ENCODE measurements at regions not wholly inside any gene's neighbourhood (a gene's known extent, or its start where the extent isn't known, plus 50 kb on each side); places are given as distances from the start of the nearest gene placed in this dataset.

DNA sequence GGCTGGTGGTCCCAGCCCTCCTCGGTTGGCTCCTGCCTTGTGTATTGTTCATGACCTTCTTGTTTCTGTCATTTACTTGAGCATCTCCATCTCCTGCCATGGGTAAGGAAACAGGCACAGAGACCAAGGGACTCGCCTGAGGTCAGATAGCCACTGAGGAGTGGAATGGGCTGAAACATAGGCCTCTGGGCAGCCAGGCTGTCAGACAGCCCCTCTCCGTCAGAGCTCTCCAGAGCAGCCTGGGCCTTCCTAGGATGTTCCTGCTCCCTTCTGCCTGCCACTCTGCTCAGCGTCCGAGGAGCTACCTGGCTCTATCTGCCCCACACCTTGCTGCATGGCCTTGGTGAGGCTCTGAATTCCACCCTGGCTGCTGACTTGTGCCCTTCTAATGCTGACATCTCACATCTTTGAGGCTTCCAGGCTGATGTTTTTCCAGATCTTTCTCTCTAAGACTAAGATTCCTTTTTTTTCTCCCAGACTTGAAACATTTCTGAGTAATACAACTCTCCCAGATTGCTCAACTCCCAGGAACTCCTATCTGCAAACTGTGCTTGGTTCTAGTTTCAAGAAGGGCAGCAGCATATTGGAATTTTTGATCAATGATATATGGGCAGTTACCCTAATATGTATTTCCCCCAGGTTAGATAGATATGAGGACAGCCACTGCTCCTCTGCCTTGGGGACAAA, 67.7 kb downstream of the MCFD2 start (continued):
- TF ChIP-seq GABPA (IDR thresholded peaks at IDR 0.05 in 1 of 2, conservative IDR thresholded peaks at IDR 0.05 in 1 of 2), result no peak

DNA sequence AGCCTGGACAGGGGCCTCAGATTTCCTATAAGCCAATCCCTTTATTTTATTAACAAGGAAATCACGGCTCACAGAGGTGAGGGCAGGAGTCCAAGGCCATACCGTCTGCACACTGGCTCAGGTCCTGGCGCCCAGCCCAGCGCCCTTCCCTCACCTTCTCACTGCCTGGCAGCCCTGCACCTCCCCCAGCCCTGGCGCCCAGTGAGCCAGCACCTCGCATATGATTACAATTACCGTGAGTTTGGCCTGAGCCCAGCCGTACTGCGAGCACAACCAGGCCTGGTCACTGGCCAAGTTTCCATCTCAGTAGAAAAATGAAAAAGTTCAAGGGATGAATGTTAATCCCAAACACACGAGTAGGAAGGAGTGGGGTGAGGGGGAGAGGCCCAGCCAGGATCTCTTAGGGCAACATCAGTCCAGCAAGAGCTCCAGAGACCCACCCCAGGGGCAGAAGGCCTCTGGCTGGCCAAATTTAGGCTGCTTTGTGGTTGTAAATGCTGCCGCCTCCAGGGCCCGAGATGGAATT, 68.4 kb downstream of the MCFD2 start:
- peak; percentile 67 for DNase-seq (ENCODE audit: low spot score)
- Histone ChIP-seq H3K27me3 (ENCODE audit: control insufficient read depth in 4 of 4, insufficient read depth in 4 of 4, low read length in 3 of 4) (no peaks in the 10 kb centered on the region), H3K27ac (ENCODE audit: low read depth in 1 of 2, low read length in 2 of 2) (peak overlapping the region; percentile 65 to 80), H3K4me3 (ENCODE audit: low read depth in 1 of 3, low read length in 3 of 3) (no peak overlapping the region), H3K36me3 (ENCODE audit: control insufficient read depth in 4 of 4, insufficient read depth in 3 of 4, low read depth in 1 of 4, low read length in 3 of 4) (no peaks in the 10 kb centered on the region), H3K9me3 (ENCODE audit: control insufficient read depth in 4 of 4, low read length in 3 of 4) (no peaks in the 10 kb centered on the region), H3K9ac (ENCODE audit: low read depth in 1 of 2, low read length in 2 of 2) (peak overlapping the region in 1 of 2 donors; percentile 39), H3K4me1 (ENCODE audit: control insufficient read depth in 4 of 4, insufficient read depth in 4 of 4, low read length in 3 of 4) (peaks cover 13 to 31% (median 20%) of the 10 kb centered on the region in 4 donors)
- TF ChIP-seq RAD21 (IDR thresholded peaks at IDR 0.05), result peak; percentile 52 to 63
- peak in 1 of 2 donors; percentile 47 for TF ChIP-seq GABPA (IDR thresholded peaks at IDR 0.05 in 1 of 2, conservative IDR thresholded peaks at IDR 0.05 in 1 of 2)
- TF ChIP-seq FOXA2 (IDR thresholded peaks at IDR 0.05), result peak; percentile 70
- TF ChIP-seq TAF1 (conservative IDR thresholded peaks at IDR 0.05), result no peak
- TF ChIP-seq JUND (IDR thresholded peaks at IDR 0.05), result peak; percentile 75 to 91
- peak in 1 of 2 donors; percentile 46 for TF ChIP-seq EGR1 (IDR thresholded peaks at IDR 0.05; ENCODE audit: low read depth in 2 of 2)
- peak; percentile 89 to 96 for TF ChIP-seq RXRA (IDR thresholded peaks at IDR 0.05)
- TF ChIP-seq HNF4A (conservative IDR thresholded peaks at IDR 0.05), result peak; percentile 95
- TF ChIP-seq, protein P1, sequence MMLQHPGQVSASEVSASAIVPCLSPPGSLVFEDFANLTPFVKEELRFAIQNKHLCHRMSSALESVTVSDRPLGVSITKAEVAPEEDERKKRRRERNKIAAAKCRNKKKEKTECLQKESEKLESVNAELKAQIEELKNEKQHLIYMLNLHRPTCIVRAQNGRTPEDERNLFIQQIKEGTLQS (IDR thresholded peaks at IDR 0.05), result peak; percentile 44
- TF ChIP-seq, protein P2, sequence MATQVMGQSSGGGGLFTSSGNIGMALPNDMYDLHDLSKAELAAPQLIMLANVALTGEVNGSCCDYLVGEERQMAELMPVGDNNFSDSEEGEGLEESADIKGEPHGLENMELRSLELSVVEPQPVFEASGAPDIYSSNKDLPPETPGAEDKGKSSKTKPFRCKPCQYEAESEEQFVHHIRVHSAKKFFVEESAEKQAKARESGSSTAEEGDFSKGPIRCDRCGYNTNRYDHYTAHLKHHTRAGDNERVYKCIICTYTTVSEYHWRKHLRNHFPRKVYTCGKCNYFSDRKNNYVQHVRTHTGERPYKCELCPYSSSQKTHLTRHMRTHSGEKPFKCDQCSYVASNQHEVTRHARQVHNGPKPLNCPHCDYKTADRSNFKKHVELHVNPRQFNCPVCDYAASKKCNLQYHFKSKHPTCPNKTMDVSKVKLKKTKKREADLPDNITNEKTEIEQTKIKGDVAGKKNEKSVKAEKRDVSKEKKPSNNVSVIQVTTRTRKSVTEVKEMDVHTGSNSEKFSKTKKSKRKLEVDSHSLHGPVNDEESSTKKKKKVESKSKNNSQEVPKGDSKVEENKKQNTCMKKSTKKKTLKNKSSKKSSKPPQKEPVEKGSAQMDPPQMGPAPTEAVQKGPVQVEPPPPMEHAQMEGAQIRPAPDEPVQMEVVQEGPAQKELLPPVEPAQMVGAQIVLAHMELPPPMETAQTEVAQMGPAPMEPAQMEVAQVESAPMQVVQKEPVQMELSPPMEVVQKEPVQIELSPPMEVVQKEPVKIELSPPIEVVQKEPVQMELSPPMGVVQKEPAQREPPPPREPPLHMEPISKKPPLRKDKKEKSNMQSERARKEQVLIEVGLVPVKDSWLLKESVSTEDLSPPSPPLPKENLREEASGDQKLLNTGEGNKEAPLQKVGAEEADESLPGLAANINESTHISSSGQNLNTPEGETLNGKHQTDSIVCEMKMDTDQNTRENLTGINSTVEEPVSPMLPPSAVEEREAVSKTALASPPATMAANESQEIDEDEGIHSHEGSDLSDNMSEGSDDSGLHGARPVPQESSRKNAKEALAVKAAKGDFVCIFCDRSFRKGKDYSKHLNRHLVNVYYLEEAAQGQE (IDR thresholded peaks at IDR 0.05), result peak; percentile 73
- TF ChIP-seq SP1 (IDR thresholded peaks at IDR 0.05), result peak; percentile 98
- TF ChIP-seq, protein P3, sequence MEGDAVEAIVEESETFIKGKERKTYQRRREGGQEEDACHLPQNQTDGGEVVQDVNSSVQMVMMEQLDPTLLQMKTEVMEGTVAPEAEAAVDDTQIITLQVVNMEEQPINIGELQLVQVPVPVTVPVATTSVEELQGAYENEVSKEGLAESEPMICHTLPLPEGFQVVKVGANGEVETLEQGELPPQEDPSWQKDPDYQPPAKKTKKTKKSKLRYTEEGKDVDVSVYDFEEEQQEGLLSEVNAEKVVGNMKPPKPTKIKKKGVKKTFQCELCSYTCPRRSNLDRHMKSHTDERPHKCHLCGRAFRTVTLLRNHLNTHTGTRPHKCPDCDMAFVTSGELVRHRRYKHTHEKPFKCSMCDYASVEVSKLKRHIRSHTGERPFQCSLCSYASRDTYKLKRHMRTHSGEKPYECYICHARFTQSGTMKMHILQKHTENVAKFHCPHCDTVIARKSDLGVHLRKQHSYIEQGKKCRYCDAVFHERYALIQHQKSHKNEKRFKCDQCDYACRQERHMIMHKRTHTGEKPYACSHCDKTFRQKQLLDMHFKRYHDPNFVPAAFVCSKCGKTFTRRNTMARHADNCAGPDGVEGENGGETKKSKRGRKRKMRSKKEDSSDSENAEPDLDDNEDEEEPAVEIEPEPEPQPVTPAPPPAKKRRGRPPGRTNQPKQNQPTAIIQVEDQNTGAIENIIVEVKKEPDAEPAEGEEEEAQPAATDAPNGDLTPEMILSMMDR (IDR thresholded peaks at IDR 0.05; ENCODE audit: low read depth, low read length, missing input control), result no peak
- TF ChIP-seq, protein P4, sequence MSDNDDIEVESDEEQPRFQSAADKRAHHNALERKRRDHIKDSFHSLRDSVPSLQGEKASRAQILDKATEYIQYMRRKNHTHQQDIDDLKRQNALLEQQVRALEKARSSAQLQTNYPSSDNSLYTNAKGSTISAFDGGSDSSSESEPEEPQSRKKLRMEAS (IDR thresholded peaks at IDR 0.05), result peak; percentile 93
- TF ChIP-seq FOXA1 (IDR thresholded peaks at IDR 0.05), result peak; percentile 53
- TF ChIP-seq, protein P5, sequence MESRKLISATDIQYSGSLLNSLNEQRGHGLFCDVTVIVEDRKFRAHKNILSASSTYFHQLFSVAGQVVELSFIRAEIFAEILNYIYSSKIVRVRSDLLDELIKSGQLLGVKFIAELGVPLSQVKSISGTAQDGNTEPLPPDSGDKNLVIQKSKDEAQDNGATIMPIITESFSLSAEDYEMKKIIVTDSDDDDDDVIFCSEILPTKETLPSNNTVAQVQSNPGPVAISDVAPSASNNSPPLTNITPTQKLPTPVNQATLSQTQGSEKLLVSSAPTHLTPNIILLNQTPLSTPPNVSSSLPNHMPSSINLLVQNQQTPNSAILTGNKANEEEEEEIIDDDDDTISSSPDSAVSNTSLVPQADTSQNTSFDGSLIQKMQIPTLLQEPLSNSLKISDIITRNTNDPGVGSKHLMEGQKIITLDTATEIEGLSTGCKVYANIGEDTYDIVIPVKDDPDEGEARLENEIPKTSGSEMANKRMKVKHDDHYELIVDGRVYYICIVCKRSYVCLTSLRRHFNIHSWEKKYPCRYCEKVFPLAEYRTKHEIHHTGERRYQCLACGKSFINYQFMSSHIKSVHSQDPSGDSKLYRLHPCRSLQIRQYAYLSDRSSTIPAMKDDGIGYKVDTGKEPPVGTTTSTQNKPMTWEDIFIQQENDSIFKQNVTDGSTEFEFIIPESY (IDR thresholded peaks at IDR 0.05), result peak; percentile 90
- TF ChIP-seq YY1 (IDR thresholded peaks at IDR 0.05), result peak; percentile 76
- TF ChIP-seq NR2F2 (IDR thresholded peaks at IDR 0.05), result peak; percentile 85
- peak; percentile 80 for TF ChIP-seq HNF4G (IDR thresholded peaks at IDR 0.05)
- WGBS, result 20% methylated on average over 12 of the region's 12 CpGs
